Stomach (tissue), 8 donors: ENCODE measurements at regions not wholly inside any gene's neighbourhood (a gene's known extent, or its start where the extent isn't known, plus 50 kb on each side); places are given as distances from the start of the nearest gene placed in this dataset.

Experiments used
- DNase-seq, 2 donors: peaks; one replicate each; pipeline versions ENCODE4 v3.0.0 to v3.0.0-alpha.2; 2013 to 2019
- H3K27ac ChIP-seq, 5 donors: fragments of 200-600 bp in 4 of 5; sonication (generic) in 4 of 5; one replicate each; pipeline ENCODE4 v1.5.1; 2013 to 2019; ENCODE audit warnings: mild to moderate bottlenecking in 1 of 5, moderate library complexity in 1 of 5
- H3K27me3 ChIP-seq, 3 donors: fragments of 200-600 bp; sonication (generic); one replicate each; pipeline ENCODE4 v1.5.1; 2017 to 2019; ENCODE audit warnings: mixed run types in 1 of 3
- H3K36me3 ChIP-seq, 4 donors: fragments of 200-600 bp; sonication (generic); 1 replicate in 3 of 4; 2 replicates in 1 of 4; pipeline ENCODE4 v1.5.1; 2016 to 2019
- H3K4me1 ChIP-seq, 4 donors: fragments of 200-600 bp; sonication (generic); one replicate each; pipeline ENCODE4 v1.5.1; 2016 to 2019
- H3K4me3 ChIP-seq, 4 donors: fragments of 200-600 bp; sonication (generic) in 3 of 4; one replicate each; pipeline ENCODE4 v1.5.1; 2016 to 2019; ENCODE audit warnings: mild to moderate bottlenecking in 1 of 4
- H3K9me3 ChIP-seq, 4 donors: fragments of 200-600 bp; sonication (generic); one replicate each; pipeline ENCODE4 v1.5.1; 2016 to 2019
- CTCF ChIP-seq, 7 experiments: fragments of 450-650 bp in 4 of 7; fragments of 200-600 bp in 3 of 7; sonication (generic) in 3 of 7; IDR thresholded peaks; one replicate each; pipeline ENCODE4 v1.5.1; 2016 to 2019; ENCODE audit warnings: antibody characterized with exemption in 7 of 7, control low read depth in 2 of 7, mild to moderate bottlenecking in 1 of 7
- EP300 ChIP-seq: sonication (generic); formaldehyde crosslinking; IDR thresholded peaks from one replicate; pipeline ENCODE4 v1.6.1; 2017; ENCODE audit warnings: antibody characterized with exemption
- POLR2A ChIP-seq, 4 donors: fragments of 450-650 bp; IDR thresholded peaks; one replicate each; pipeline ENCODE4 v1.6.1; 2016; ENCODE audit warnings: antibody characterized with exemption in 4 of 4, control low read depth in 2 of 4, mild to moderate bottlenecking in 1 of 4, moderate library complexity in 1 of 4
- POLR2AphosphoS5 ChIP-seq, 3 donors: sonication (generic); formaldehyde crosslinking; IDR thresholded peaks; one replicate each; pipeline ENCODE4 v1.6.1; 2016; ENCODE audit warnings: antibody characterized with exemption in 3 of 3
- WGBS, 5 donors: extraction: QIAGEN DNeasy Blood & Tissue Kit in 3 of 5; methylation state at CpG; one replicate each; pipeline versions ENCODE4 v1.1.5 to v1.1.7; 2013 to 2018; 5-methylcytosine and 5-hydroxymethylcytosine counted together
- intact Hi-C: fragments of 100-400 bp; cut with DNase I; formaldehyde crosslinking; loops from one replicate; pipeline ENCODE4 v1.15.1; 2023; ENCODE audit warnings: low total_unique reads
- donor health status: healthy with polysubstance abuse.
- donor health status: Bipolar disorder and iron deficiency.
- donor health status: healthy.

- no peak for DNase-seq
- intact Hi-C loops: no loop called here
- TF ChIP-seq POLR2A (IDR thresholded peaks at IDR 0.05): no peak
- TF ChIP-seq EP300: no peak
- Histone ChIP-seq H3K4me1 (no peaks in the 10 kb centered on the region), H3K4me3 (no peak overlapping the region), H3K27me3 (no peaks in the 10 kb centered on the region), H3K27ac (no peak overlapping the region), H3K9me3 (no peaks in the 10 kb centered on the region), H3K36me3 (no peaks in the 10 kb centered on the region)
- WGBS, 5 donors: 74 to 92% (median 87%) methylated on average over 2 of the region's 2 CpGs
Observed at GRCh38 chr4:182063651-182064050, 179.6 kb upstream of the TENM3 start.

GRCh38 chr4:182065255-182065654, 177.9 kb upstream of the TENM3 start:
- no peak overlapping the region for H3K27ac ChIP-seq
- H3K27me3 ChIP-seq: no peaks in the 10 kb centered on the region
- no peak for DNase-seq
- H3K4me1 ChIP-seq: no peaks in the 10 kb centered on the region
- TF ChIP-seq EP300: no peak
- TF ChIP-seq POLR2AphosphoS5 (IDR thresholded peaks at IDR 0.05): no peak
- no peak for TF ChIP-seq CTCF (IDR thresholded peaks at IDR 0.05)
- TF ChIP-seq POLR2A (IDR thresholded peaks at IDR 0.05): no peak
- 70 to 83% (median 80%) methylated on average over 14 to 17 of the region's 17 CpGs for WGBS, 5 donors
- H3K9me3 ChIP-seq: no peaks in the 10 kb centered on the region
- no peak overlapping the region for H3K4me3 ChIP-seq
- no peaks in the 10 kb centered on the region for H3K36me3 ChIP-seq
- intact Hi-C loops: no loop called here

- WGBS, 5 donors: 88 to 94% (median 88%) methylated on average over 7 of the region's 7 CpGs
- intact Hi-C loops: no loop called here
- H3K4me1 ChIP-seq: no peaks in the 10 kb centered on the region
- no peaks in the 10 kb centered on the region for H3K9me3 ChIP-seq
- H3K4me3 ChIP-seq: no peak overlapping the region
- no peak for DNase-seq
- no peaks in the 10 kb centered on the region for H3K27me3 ChIP-seq
- H3K27ac ChIP-seq: no peak overlapping the region
- TF ChIP-seq EP300: no peak
- TF ChIP-seq POLR2AphosphoS5 (IDR thresholded peaks at IDR 0.05): no peak
- no peak for TF ChIP-seq POLR2A (IDR thresholded peaks at IDR 0.05)
- TF ChIP-seq CTCF (IDR thresholded peaks at IDR 0.05): no peak
- H3K36me3 ChIP-seq: no peaks in the 10 kb centered on the region
Observed at GRCh38 chr4:182066037-182066436, 177.2 kb upstream of the TENM3 start.

- no peak overlapping the region for H3K4me3 ChIP-seq
- no peaks in the 10 kb centered on the region for H3K9me3 ChIP-seq
- no peak for DNase-seq
- 63 to 76% (median 71%) methylated on average over 5 of the region's 5 CpGs for WGBS, 5 donors
- no peak overlapping the region for H3K27ac ChIP-seq
- H3K27me3 ChIP-seq: no peaks in the 10 kb centered on the region
- TF ChIP-seq POLR2AphosphoS5 (IDR thresholded peaks at IDR 0.05) (no peak), EP300 (no peak), POLR2A (IDR thresholded peaks at IDR 0.05) (no peak), CTCF (IDR thresholded peaks at IDR 0.05) (no peak)
- no peaks in the 10 kb centered on the region for H3K4me1 ChIP-seq
- intact Hi-C loops: no loop called here
- H3K36me3 ChIP-seq: no peaks in the 10 kb centered on the region
Observed at GRCh38 chr4:182067828-182068227, 175.4 kb upstream of the TENM3 start.

GRCh38 chr4:182068920-182069319, 174.3 kb upstream of the TENM3 start:
- H3K36me3 ChIP-seq: no peaks in the 10 kb centered on the region
- H3K4me1 ChIP-seq: no peaks in the 10 kb centered on the region
- no peak overlapping the region for H3K27ac ChIP-seq
- H3K4me3 ChIP-seq: no peak overlapping the region
- H3K27me3 ChIP-seq: no peaks in the 10 kb centered on the region
- H3K9me3 ChIP-seq: no peaks in the 10 kb centered on the region
- intact Hi-C loops: no loop called here
- DNase-seq: no peak
- TF ChIP-seq POLR2A (IDR thresholded peaks at IDR 0.05): no peak
- no peak for TF ChIP-seq POLR2AphosphoS5 (IDR thresholded peaks at IDR 0.05)
- no peak for TF ChIP-seq CTCF (IDR thresholded peaks at IDR 0.05)
- TF ChIP-seq EP300: no peak
